H9 (cell line): ENCODE measurements at regions not wholly inside any gene's neighbourhood (a gene's known extent, or its start where the extent isn't known, plus 50 kb on each side); places are given as distances from the start of the nearest gene placed in this dataset.

Source experiments
- DNase-seq: peaks from one replicate; pipeline ENCODE4 v3.0.0-alpha.2; 2017
- H2AFZ ChIP-seq: one replicate; pipeline ENCODE4 v1.6.1; 2013; ENCODE audit warnings: mild to moderate bottlenecking, low read length, control low read depth, moderate library complexity
- H2AK5ac ChIP-seq: 2 replicates; pipeline ENCODE4 v1.6.1; 2013; ENCODE audit warnings: low read length, control low read depth, mixed read lengths; ENCODE audit not compliant: insufficient read length
- H2BK120ac ChIP-seq: one replicate; pipeline ENCODE4 v1.6.1; 2013; ENCODE audit warnings: low read depth, mild to moderate bottlenecking, low read length, control low read depth, inconsistent platforms; ENCODE audit not compliant: poor library complexity, severe bottlenecking
- H2BK12ac ChIP-seq: 2 replicates; pipeline ENCODE4 v1.6.1; 2013; ENCODE audit warnings: low read length, control low read depth, mixed read lengths, low read depth; ENCODE audit not compliant: insufficient read length
- H2BK15ac ChIP-seq: 2 replicates; pipeline ENCODE4 v1.6.1; 2013; ENCODE audit warnings: low read depth, low read length, control low read depth
- H2BK20ac ChIP-seq: one replicate; pipeline ENCODE4 v1.6.1; 2013; ENCODE audit warnings: low read depth, mild to moderate bottlenecking, low read length, control low read depth, inconsistent platforms; ENCODE audit not compliant: poor library complexity, severe bottlenecking
- H2BK5ac ChIP-seq: 2 replicates; pipeline ENCODE4 v1.6.1; 2013; ENCODE audit warnings: low read length, control low read depth, mixed read lengths; ENCODE audit not compliant: insufficient read length
- H3K14ac ChIP-seq: 2 replicates; pipeline ENCODE4 v1.6.1; 2013; ENCODE audit warnings: low read length, control low read depth; ENCODE audit not compliant: insufficient read depth
- H3K18ac ChIP-seq: 2 replicates; pipeline ENCODE4 v1.6.1; 2013; ENCODE audit warnings: low read depth, mild to moderate bottlenecking, mixed read lengths, low read length, control low read depth; ENCODE audit not compliant: insufficient read length
- H3K23ac ChIP-seq: 2 replicates; pipeline ENCODE4 v1.6.1; 2013; ENCODE audit warnings: low read length, control low read depth, mixed read lengths, low read depth; ENCODE audit not compliant: insufficient read length
- H3K23me2 ChIP-seq: 2 replicates; pipeline ENCODE4 v1.6.1; 2013; ENCODE audit warnings: low read depth, mild to moderate bottlenecking, mixed read lengths, low read length, control low read depth; ENCODE audit not compliant: insufficient read length, poor library complexity, severe bottlenecking
- H3K27ac ChIP-seq: 2 replicates; pipeline ENCODE4 v1.5.1; 2013; ENCODE audit warnings: low read length, control low read depth, mixed read lengths, low read depth; ENCODE audit not compliant: insufficient read length
- H3K27me3 ChIP-seq: 2 replicates; pipeline ENCODE4 v1.6.1; 2013; ENCODE audit warnings: low read length, control low read depth, inconsistent platforms; ENCODE audit not compliant: insufficient read depth
- H3K4ac ChIP-seq: 2 replicates; pipeline ENCODE4 v1.6.1; 2013; ENCODE audit warnings: low read depth, mild to moderate bottlenecking, control low read depth, inconsistent platforms, low read length, moderate library complexity
- H3K4me1 ChIP-seq: 2 replicates; pipeline ENCODE4 v1.6.1; 2013; ENCODE audit warnings: low read length, control low read depth, inconsistent platforms; ENCODE audit not compliant: insufficient read depth
- H3K4me2 ChIP-seq: 2 replicates; pipeline ENCODE4 v1.6.1; 2013; ENCODE audit warnings: low read length, control low read depth, mixed read lengths; ENCODE audit not compliant: insufficient read length, insufficient read depth
- H3K56ac ChIP-seq: 2 replicates; pipeline ENCODE4 v1.6.1; 2013; ENCODE audit warnings: low read depth, mild to moderate bottlenecking, mixed read lengths, low read length, control low read depth; ENCODE audit not compliant: insufficient read length
- H3K79me1 ChIP-seq: 2 replicates; pipeline ENCODE4 v1.6.1; 2013; ENCODE audit warnings: low read depth, mild to moderate bottlenecking, moderate library complexity, low read length, control low read depth, inconsistent platforms; ENCODE audit not compliant: insufficient read depth, poor library complexity, severe bottlenecking
- H3K79me2 ChIP-seq: 2 replicates; pipeline ENCODE4 v1.6.1; 2013; ENCODE audit warnings: low read length, control low read depth, inconsistent platforms; ENCODE audit not compliant: insufficient read depth
- H3K9ac ChIP-seq: 2 replicates; pipeline ENCODE4 v1.6.1; 2013; ENCODE audit warnings: low read length, control low read depth, mixed read lengths; ENCODE audit not compliant: insufficient read length; ENCODE audit errors: extremely low read depth
- H3K9me3 ChIP-seq: one replicate; pipeline ENCODE4 v1.6.1; 2013; ENCODE audit warnings: low read depth, low read length, inconsistent platforms; ENCODE audit not compliant: control insufficient read depth
- H3T11ph ChIP-seq: one replicate; pipeline ENCODE4 v1.6.1; 2013; ENCODE audit warnings: mild to moderate bottlenecking, low read length, control low read depth, inconsistent platforms
- H4K20me1 ChIP-seq: one replicate; pipeline ENCODE4 v1.6.1; 2013; ENCODE audit not compliant: control insufficient read depth, insufficient read length, insufficient read depth
- H4K5ac ChIP-seq: 2 replicates; pipeline ENCODE4 v1.6.1; 2013; ENCODE audit warnings: low read depth, mild to moderate bottlenecking, mixed read lengths, low read length, control low read depth; ENCODE audit not compliant: insufficient read length
- H4K8ac ChIP-seq: replicated peaks from 2 replicates; pipeline ENCODE4 v1.6.1; 2013; ENCODE audit warnings: low read length, control low read depth, mixed read lengths, low read depth; ENCODE audit not compliant: insufficient read length
- H4K91ac ChIP-seq: 2 replicates; pipeline ENCODE4 v1.6.1; 2013; ENCODE audit warnings: low read depth, mild to moderate bottlenecking, moderate library complexity, mixed read lengths, low read length, control low read depth; ENCODE audit not compliant: insufficient read length
- H3K27ac Mint-ChIP-seq, 3 experiments: 2 replicates in 2 of 3; 3 replicates in 1 of 3; pipeline ENCODE4 v1.8.0; 2020 to 2021; ENCODE audit warnings: mixed read lengths in 3 of 3, mild to moderate bottlenecking in 1 of 3, moderate library complexity in 1 of 3
- H3K27me3 Mint-ChIP-seq: 2 replicates; pipeline ENCODE4 v1.8.0; 2021; ENCODE audit warnings: low read depth, mild to moderate bottlenecking, moderate library complexity, mixed read lengths
- H3K36me3 Mint-ChIP-seq, 3 experiments: 2 replicates in 2 of 3; 3 replicates in 1 of 3; pipeline ENCODE4 v1.8.0; 2020 to 2021; ENCODE audit warnings: low read depth in 3 of 3, mixed read lengths in 3 of 3; ENCODE audit not compliant: insufficient read depth in 1 of 3
- H3K4me1 Mint-ChIP-seq, 2 experiments: 2 replicates each; pipeline ENCODE4 v1.8.0; 2020; ENCODE audit warnings: mixed read lengths in 2 of 2
- H3K4me3 Mint-ChIP-seq, 2 experiments: 2 replicates in 1 of 2; 3 replicates in 1 of 2; pipeline ENCODE4 v1.8.0; 2020 to 2021; ENCODE audit warnings: mild to moderate bottlenecking in 2 of 2, mixed read lengths in 2 of 2, moderate library complexity in 1 of 2
- H3K9me3 Mint-ChIP-seq, 2 experiments: 2 replicates in 1 of 2; 3 replicates in 1 of 2; pipeline ENCODE4 v1.8.0; 2020; ENCODE audit warnings: mild to moderate bottlenecking in 2 of 2, mixed read lengths in 2 of 2, moderate library complexity in 1 of 2
- WGBS: extraction: QIAGEN DNeasy Blood & Tissue Kit; methylation state at CpG from one replicate; pipeline ENCODE4 v1.1.7; 2013; ENCODE audit warnings: missing lambda C conversion rate, low lambda C conversion rate, mixed read lengths; ENCODE audit not compliant: insufficient read length; ENCODE audit errors: extremely low coverage; 5-methylcytosine and 5-hydroxymethylcytosine counted together
- TF ChIP-seq, protein P1 (sequence below): fragments of 200-600 bp; sonication (generic); conservative IDR thresholded peaks from 3 replicates; pipeline ENCODE4 v1.8.0; 2021; ENCODE audit warnings: antibody characterized with exemption, mild to moderate bottlenecking

DNA sequence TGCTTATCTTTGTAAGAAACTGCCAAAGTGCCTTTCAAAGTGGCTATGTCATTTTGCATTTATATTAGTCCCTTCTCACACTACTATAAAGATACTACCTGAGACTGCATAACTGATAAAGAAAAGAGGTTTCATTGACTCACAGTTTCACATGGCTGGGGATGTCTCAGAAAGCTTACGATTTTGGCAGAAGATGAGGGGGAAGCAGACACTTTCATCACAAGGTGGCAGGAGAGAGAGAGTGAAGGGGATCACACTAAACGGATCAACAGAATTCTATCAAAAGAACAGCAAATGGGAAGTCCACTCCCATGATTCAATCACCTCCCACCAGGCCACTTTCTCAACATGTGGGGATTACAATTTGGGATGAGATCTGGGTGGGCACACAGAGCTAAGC is 1352.0 kb upstream of the B3GALT2 start:
- H3K27ac ChIP-seq: no peak overlapping the region
- H2AFZ ChIP-seq: no peak overlapping the region
- Mint-ChIP-seq H3K36me3 (no peaks in the 10 kb centered on the region; a peak in 2 of 7 replicates), H3K4me1 (peaks cover 22 to 25% of the 10 kb centered on the region in 2 experiments), H3K27me3 (no peaks in the 10 kb centered on the region), H3K27ac (no peak overlapping the region), H3K4me3 (no peak overlapping the region), H3K9me3 (peaks cover 6 to 10% of the 10 kb centered on the region in 2 experiments; a peak in 4 of 5 replicates)
- no peaks in the 10 kb centered on the region for H3K79me2 ChIP-seq
- no peak overlapping the region for H2BK12ac ChIP-seq
- no peak overlapping the region for H4K91ac ChIP-seq
- no peak overlapping the region for H4K5ac ChIP-seq
- no peaks in the 10 kb centered on the region for H3K9me3 ChIP-seq
- H2AK5ac ChIP-seq: no peak overlapping the region
- no peak overlapping the region for H3K14ac ChIP-seq
- TF ChIP-seq, protein P1, sequence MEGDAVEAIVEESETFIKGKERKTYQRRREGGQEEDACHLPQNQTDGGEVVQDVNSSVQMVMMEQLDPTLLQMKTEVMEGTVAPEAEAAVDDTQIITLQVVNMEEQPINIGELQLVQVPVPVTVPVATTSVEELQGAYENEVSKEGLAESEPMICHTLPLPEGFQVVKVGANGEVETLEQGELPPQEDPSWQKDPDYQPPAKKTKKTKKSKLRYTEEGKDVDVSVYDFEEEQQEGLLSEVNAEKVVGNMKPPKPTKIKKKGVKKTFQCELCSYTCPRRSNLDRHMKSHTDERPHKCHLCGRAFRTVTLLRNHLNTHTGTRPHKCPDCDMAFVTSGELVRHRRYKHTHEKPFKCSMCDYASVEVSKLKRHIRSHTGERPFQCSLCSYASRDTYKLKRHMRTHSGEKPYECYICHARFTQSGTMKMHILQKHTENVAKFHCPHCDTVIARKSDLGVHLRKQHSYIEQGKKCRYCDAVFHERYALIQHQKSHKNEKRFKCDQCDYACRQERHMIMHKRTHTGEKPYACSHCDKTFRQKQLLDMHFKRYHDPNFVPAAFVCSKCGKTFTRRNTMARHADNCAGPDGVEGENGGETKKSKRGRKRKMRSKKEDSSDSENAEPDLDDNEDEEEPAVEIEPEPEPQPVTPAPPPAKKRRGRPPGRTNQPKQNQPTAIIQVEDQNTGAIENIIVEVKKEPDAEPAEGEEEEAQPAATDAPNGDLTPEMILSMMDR: peak; percentile 52
- no peak overlapping the region for H2BK120ac ChIP-seq
- H4K20me1 ChIP-seq: no peaks in the 10 kb centered on the region
- DNase-seq: no peak
- H3K4me2 ChIP-seq: no peak overlapping the region
- H2BK20ac ChIP-seq: no peak overlapping the region
- no peak overlapping the region for H3K4ac ChIP-seq
- no peak overlapping the region for H2BK5ac ChIP-seq
- H3K27me3 ChIP-seq: no peaks in the 10 kb centered on the region
- H3K4me1 ChIP-seq: peaks cover 4% of the 10 kb centered on the region; the same call in 1 of the 2 replicates
- no peak overlapping the region for H3T11ph ChIP-seq
- no peak overlapping the region for H3K18ac ChIP-seq
- H3K79me1 ChIP-seq: no peaks in the 10 kb centered on the region
- H3K9ac ChIP-seq: no peak overlapping the region
- H3K56ac ChIP-seq: no peak overlapping the region
- H3K23me2 ChIP-seq: no peaks in the 10 kb centered on the region
- no CpG with 5 or more reads among the region's 2 CpGs for WGBS
- H2BK15ac ChIP-seq: no peak overlapping the region
- H4K8ac ChIP-seq: no peak overlapping the region
- no peak overlapping the region for H3K23ac ChIP-seq
